Activated effector memory CD4-positive, alpha-beta T cell treated with anti-CD3 and anti-CD28 coated beads, Interleukin-2, amount 50 U/mL, for 16 hours (primary cell): ENCODE measurements at regions not wholly inside any gene's neighbourhood (a gene's known extent, or its start where the extent isn't known, plus 50 kb on each side); places are given as distances from the start of the nearest gene placed in this dataset.
"Not testable (repeated sequence)": the region's sequence is repeated elsewhere in the genome, so short reads cannot be mapped to it uniquely, and the experiment has no call there.

Experiments used
- DNase-seq: peaks from one replicate; pipeline ENCODE4 v3.0.0-alpha.2; 2020

- DNase-seq: no peak
Measured at GRCh38 chr20:40895182-40895581, 133.4 kb upstream of the TOP1 start.

GRCh38 chr20:40896814-40897700 is 131.6 kb upstream of the TOP1 start:
- DNase-seq: no peak

GRCh38 chr20:40899344-40899743 is 129.3 kb upstream of the TOP1 start:
- no peak for DNase-seq

- DNase-seq: no peak
Measured at GRCh38 chr20:40900666-40901215, 127.9 kb upstream of the TOP1 start.

- no peak for DNase-seq
Measured at GRCh38 chr20:40902661-40903060, 126.0 kb upstream of the TOP1 start.

- no peak for DNase-seq
Measured at GRCh38 chr20:40908309-40908708, 120.3 kb upstream of the TOP1 start.

GRCh38 chr20:40909489-40909888 is 119.1 kb upstream of the TOP1 start:
- not testable (repeated sequence) for DNase-seq

- DNase-seq: not testable (repeated sequence)
Measured at GRCh38 chr20:40910436-40910835, 118.2 kb upstream of the TOP1 start.

- DNase-seq: not testable (repeated sequence)
Measured at GRCh38 chr20:40911152-40911551, 117.5 kb upstream of the TOP1 start.

- no peak for DNase-seq
Measured at GRCh38 chr20:40913224-40914185, 115.1 kb upstream of the TOP1 start.

- no peak for DNase-seq
Measured at GRCh38 chr20:40915756-40916155, 112.9 kb upstream of the TOP1 start.

GRCh38 chr20:40916276-40916675 is 112.3 kb upstream of the TOP1 start:
- DNase-seq: no peak

- no peak for DNase-seq
Measured at GRCh38 chr20:40920291-40920690, 108.3 kb upstream of the TOP1 start.

GRCh38 chr20:40922865-40923264 is 105.8 kb upstream of the TOP1 start:
- no peak for DNase-seq

GRCh38 chr20:40925829-40926510 is 102.7 kb upstream of the TOP1 start:
- no peak for DNase-seq

- no peak for DNase-seq
Measured at GRCh38 chr20:40926928-40927327, 101.7 kb upstream of the TOP1 start.

GRCh38 chr20:40930561-40930960 is 98.1 kb upstream of the TOP1 start:
- DNase-seq: no peak

GRCh38 chr20:40931410-40932044 is 97.1 kb upstream of the TOP1 start:
- no peak for DNase-seq

GRCh38 chr20:40932436-40932835 is 96.2 kb upstream of the TOP1 start:
- no peak for DNase-seq

GRCh38 chr20:40933758-40934157 is 94.9 kb upstream of the TOP1 start:
- no peak for DNase-seq

- DNase-seq: no peak
Measured at GRCh38 chr20:40938020-40938419, 90.6 kb upstream of the TOP1 start.

GRCh38 chr20:40939667-40940066 is 89.0 kb upstream of the TOP1 start:
- no peak for DNase-seq
